Sciatic nerve (tissue), 2 donors: ENCODE measurements at regions not wholly inside any gene's neighbourhood (a gene's known extent, or its start where the extent isn't known, plus 50 kb on each side); places are given as distances from the start of the nearest gene placed in this dataset.

Source experiments
- ATAC-seq: fragments of 200-7000 bp; cut with Tn5 transposase; one replicate; pipeline ENCODE4 v1.9.1; 2020; ENCODE audit warnings: mild to moderate bottlenecking, moderate library complexity
- DNase-seq: peaks from one replicate; pipeline ENCODE4 v3.0.0-alpha.2; 2020; ENCODE audit warnings: low spot score
- intact Hi-C: fragments of 100-400 bp; cut with DNase I; formaldehyde crosslinking; loops from one replicate; pipeline ENCODE4 v1.14.2; 2022
- donor health status: DM: no; HTN: no; CAD: no.
- donor health status: DM: no; HTN: no; CAD: no.

DNA sequence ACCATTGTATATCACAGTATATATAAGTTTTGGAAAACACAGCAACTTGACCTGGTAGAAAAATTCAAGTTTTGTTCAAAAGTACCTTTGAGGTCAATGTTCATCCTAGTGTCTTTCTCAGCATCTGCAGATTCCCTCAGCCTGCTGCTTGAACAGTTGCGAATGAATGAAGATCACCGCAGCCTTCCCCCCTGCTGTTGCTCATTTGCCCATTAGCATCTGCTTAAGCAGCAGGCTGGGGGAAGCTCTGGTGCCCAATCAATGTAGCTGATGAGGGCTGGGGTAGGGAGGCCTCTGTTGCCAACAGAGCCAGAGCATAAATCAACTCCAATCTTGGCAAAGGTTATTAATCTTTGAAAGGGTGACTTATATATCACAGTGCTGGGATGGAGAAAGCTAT lies 586.5 kb upstream of the PTPRD start:
- no peak for ATAC-seq
- intact Hi-C loops = no loop called here
- no peak for DNase-seq

DNA sequence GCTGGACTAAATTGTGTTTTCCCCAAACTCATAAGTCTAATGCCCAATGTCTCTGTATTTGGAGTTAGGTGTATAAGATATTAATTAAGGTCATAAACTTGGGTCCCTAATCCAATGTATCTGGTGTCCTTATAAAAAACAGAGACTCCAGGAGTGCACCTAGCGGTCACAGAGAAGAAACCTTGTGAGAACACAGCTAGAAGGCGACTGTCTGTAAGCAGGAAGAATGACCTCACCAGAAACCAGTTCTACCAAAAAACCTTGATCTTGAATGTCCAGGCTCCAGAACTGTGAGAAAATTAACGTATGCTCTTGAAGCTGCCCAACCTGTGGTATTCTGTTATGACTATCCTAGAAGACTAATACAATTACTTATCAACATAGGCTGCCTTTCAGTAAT lies 591.7 kb upstream of the PTPRD start:
- DNase-seq (no peak), ATAC-seq (no peak)
- intact Hi-C loops = no loop called here

DNA sequence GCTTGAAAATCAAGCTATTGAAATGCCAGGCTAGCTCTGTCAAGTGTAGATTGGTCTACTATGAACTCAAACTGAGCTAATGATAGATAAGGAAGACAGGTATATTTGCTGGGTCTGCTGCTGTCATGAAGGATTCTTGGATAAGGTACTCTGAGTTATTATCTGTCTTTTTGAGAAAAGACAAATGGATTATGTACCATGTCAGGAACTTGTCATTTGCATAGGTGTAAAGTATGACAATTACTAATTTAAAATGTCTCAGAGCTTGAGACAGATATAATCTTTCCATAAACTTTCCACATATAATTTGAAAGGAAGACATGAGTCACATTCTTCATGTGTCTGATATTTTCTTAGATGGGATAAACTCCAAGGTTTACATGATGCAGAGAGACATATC lies 594.1 kb upstream of the PTPRD start:
- intact Hi-C loops = no loop called here
- DNase-seq (no peak), ATAC-seq (no peak)

DNA sequence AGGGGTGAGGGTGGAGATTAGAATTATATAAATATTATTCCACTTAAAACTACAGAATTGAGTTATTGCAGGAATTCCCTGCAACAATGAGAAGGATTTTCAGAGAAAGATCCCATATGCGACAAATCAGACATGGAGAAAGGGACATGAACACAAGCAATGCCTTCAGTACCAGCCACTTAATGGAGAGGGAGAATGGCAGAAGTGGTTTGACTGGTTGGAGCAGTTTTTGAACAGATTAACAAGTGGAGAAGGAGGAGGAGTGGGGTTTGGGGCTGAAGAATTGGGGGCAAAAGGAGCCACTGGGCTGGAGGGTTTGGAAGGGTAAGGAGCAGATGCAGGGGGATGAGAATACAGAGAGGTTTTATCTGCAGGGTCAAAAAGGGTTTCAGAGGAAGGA lies 620.9 kb upstream of the PTPRD start:
- DNase-seq (no peak), ATAC-seq (no peak)
- intact Hi-C loops = no loop called here

DNA sequence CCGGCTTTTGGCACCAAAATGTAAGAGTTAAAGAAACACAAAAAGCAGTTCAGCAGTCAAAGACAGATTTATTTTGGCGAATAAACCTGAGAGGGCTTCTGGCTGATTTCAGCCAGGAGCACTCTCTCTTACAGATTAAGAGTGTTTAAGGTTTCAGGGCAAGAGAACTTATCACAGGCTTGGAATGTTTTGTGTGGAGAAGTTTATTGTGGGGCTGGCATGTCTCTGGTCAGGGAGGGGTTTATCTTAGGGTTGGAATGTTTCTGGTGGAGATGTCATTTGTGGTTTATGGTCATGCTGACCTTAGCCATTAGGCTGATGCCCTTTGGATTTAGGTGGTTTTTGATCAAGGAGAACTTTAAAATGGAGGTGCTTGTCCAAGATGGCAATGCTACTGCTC lies 622.3 kb upstream of the PTPRD start:
- DNase-seq (no peak), ATAC-seq (no peak)
- intact Hi-C loops = no loop called here

DNA sequence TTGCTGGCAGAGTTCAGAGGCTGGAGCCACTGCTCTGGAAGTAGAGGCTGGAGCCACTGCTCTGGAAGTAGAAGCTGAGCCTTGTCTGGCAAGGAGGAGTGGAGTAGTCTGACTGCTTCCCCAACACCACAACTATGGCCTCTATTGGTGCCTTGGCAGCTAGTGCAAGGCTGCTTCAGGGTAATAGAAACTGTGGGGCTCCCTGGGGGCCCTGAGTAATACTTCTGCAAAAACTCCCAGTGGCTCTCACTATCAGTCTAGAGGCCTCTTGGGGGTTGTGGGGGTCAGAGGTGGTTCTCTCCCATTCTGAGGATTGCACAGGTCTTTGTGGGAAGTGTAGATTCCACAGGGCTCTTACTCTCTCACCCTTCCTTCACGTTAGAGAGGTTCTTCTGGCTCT lies 629.0 kb upstream of the PTPRD start:
- ATAC-seq (no peak), DNase-seq (no peak)
- intact Hi-C loops = no loop called here

DNA sequence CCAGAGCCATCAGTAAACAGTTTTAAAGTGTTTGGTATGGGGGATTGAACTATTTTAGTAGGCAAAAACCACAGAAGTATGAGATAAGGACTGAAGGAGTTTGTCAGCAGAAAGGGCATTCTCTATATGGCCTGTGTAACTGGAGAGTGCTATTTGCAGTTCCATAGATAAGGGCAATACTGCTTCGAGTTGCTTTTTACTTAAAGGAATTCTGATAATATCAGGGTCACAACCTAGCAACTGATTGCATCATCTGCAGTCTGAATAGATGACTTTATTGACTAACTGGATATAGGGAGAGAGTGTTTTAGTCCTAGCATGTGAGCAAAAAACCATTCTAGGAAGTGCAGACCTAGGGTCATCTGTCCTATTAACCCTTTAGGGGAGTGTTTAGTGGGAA lies 645.2 kb upstream of the PTPRD start:
- no peak for ATAC-seq
- DNase-seq = no peak
- intact Hi-C loops = no loop called here

DNA sequence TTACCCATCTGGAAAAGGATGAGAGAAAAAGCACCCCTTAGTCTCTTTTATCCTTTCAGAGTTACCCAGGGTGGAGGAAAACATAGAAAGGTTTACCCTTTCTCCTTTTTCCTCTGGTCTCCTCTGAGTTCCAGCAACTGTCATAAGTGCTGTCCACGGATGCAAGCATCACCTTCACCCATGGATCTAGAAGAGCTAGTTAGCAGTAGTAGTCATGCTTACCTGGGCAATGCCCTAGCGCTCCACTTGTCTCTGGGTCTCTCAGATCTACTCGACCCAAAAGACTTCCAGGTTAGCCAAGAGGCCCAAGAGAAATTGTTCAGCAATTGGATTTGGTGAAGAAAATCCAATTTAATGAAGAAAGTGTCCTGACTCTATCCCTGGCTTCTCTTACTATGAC lies 656.2 kb upstream of the PTPRD start:
- DNase-seq (no peak), ATAC-seq (no peak)

DNA sequence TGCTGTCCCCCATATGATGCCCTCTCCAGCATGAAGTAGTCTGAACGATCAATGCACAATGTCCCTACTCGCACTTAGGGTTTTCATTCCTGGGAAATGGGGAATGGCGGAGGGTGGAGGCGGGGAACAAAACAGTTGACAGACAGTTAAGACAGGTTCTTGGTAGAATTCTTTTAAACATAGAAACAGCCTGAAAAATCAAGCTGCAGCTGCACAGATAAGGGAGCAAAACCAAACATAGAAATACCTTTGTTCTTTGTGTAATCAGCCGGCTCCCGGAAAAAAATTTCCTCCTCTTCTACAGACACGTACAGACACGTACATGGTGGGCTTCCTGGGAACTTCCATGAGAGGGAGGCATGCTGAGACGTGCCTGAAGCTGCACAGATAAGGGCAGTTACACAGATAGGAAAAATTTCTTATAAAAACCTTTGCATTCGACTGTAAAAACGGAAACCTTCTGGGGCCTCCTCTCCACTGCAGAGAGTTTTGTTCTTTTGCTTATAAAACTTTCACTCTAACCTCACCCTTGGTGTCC lies 662.4 kb upstream of the PTPRD start:
- DNase-seq (no peak), ATAC-seq (no peak)
- intact Hi-C loops = no loop called here

More for the DNA sequence above, 656.2 kb upstream of the PTPRD start:
- intact Hi-C loops = no loop called here

DNA sequence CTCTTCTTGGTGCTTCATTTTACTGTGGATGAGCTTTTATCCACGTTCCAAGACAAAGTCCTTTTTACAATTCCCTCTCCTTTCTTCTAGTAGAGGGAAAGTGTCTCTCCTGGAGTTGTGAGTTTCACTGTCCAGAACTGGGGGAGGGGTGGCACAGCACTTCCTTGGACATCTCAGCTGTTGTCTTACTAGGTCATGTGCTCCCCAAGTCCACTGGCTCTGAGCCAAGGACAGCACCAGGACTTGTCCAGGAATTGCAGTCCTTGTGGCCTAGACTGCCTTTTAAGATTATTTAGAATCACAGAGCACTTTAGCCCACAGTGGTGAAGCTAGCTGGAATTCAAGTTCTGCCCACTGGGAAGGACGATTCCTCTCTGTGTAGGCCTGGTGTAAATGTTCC lies 700.2 kb upstream of the PTPRD start:
- no peak for DNase-seq
- intact Hi-C loops = no loop called here
- peak; percentile 28 for ATAC-seq

DNA sequence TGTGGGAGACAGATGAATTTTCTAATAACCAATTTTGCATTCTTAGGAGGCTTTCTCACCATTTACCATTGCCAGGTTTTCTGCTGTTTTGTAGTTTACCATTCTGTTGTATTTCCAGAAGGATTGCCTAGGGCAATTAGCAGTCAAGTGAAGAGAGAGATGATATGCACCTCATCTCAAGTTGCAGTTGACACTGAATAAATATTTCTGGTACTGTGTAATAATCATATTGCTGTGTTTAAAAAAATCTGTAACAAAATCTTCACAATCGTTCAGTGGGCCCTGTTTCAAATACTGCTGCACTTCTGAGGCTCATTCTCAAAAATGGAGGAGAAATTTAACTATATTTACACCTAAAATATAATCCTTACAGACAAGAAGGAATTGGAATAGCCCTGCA lies 706.1 kb upstream of the PTPRD start:
- DNase-seq (no peak), ATAC-seq (no peak)
- intact Hi-C loops = no loop called here

DNA sequence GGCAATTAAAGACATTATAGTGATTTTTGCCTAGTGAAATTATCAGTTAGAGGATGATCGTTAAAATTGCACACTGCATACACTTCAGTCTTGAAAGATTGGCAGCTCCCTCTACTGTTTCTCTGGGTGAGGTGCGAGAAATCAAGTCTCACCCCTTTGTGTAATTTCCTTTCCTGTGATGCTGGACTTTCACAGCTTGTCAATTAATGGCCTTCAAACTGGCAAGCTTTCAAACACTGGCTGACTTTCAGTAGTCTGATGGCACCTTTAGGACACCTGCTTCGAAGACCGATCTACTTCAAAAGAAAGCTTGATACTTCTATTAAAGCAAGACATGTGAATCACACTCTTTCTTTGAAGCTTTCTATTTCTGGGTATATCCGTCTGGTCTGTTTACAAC lies 706.7 kb upstream of the PTPRD start:
- intact Hi-C loops = no loop called here
- DNase-seq (no peak), ATAC-seq (no peak)

DNA sequence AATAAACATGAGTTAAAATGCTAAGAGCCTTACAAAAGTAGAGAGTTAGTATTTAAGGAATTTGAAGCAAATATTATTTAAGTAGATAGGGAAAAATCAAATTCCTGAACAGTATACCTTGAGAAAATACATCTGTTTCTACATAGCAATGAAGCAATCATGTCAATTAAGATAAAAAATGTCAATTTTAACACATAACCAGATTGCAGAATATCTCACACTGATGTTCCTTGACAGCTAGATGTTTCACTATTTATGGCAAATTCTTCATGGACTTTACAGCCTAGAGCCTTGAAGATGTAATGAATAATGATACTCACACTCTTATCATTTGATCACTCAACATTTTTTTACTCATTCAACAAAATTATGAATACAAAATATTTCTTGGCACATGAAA lies 708.2 kb upstream of the PTPRD start:
- intact Hi-C loops = no loop called here
- DNase-seq (no peak), ATAC-seq (no peak)

DNA sequence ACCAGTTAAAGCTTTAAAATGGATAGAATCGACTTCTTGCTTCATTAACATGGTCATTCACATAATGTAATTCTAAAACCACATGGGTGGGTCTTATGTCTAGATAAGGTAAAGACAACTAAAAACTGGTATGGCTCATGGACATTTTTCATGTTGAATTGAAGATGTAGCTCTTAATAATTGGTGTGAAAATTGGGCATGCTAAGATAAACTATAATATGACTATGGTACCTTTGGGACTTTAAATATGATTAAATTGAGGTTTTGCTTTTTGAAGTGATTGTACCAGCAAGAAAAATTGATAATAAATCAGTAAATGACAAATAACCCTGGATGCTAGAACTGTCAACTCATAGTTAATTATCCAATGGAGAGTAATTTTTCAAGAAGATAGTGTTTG lies 710.7 kb upstream of the PTPRD start:
- ATAC-seq (no peak), DNase-seq (no peak)
- intact Hi-C loops = no loop called here

DNA sequence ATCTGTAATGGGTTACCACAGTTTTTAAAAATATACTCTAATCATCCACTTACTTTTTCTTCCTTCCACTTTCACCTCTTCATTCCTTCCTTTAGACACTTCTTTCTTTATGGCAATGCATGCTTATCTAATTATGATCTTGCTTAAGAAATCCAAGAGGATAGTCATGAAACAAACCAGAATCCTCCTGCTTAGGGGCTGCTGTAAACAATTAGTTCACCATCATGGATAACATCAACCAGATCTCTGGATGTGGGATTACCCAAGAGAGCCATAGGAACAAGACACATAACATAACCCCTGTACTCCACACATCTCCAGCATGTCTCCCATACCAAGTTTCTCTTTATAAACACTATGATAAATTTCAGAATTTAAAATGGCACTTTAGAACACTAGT lies 713.4 kb upstream of the PTPRD start:
- DNase-seq (no peak), ATAC-seq (no peak)
- intact Hi-C loops = no loop called here

DNA sequence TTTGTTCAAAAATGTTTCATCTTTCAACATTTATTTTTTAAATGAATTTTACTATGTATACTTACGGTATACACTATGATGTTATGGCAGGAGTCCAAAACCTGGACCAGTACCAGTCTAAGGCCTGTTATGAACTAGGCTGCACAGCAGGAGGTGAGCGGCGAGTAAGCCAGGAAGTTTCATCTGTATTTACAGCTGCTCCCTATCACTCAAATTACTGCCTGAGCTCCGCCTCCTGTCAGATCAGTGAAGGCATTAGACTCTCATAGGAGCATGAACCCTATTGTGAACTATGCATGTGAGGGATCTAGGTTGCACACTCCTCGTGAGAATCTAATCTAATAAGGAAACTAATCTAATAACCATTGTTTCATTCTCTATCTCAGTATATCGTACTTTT lies 715.5 kb upstream of the PTPRD start:
- DNase-seq (no peak), ATAC-seq (no peak)
- intact Hi-C loops = no loop called here

DNA sequence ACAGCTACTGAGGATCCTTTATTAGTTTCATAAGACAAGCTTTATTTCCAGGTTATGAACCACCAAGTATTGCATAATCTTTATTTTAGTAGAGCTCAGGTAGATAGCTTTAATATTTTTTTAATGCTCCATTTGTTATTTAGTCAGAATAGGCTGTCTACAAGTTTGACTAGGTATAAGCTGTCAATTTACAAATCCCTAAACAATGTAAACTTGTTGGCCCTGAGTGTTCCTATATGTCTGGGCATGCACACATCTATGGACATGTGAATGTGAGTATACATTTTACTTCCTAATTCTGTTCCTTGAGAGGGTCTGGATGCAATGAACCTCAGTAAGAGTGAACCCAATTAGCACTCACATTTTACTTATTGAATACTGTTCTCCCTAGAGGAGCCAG lies 722.2 kb upstream of the PTPRD start:
- DNase-seq (no peak), ATAC-seq (no peak)
- intact Hi-C loops = no loop called here

DNA sequence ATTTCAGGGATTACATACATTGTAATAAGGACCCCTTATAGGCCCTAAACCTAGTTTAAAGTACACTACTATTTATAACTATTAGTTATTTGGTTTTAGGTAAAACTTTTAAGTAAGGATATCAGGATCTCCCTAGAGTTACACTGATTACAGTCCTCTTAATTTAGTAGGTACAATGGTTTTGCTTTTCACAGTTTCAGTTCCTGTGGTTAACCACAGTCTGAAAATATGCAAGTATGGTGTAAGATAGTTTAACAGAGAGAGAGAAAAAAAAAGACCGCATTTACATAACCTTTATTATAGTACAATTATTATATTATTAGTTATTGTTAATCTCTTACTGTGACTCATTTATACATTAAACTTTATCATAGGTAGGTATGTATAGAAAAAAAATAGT lies 725.3 kb upstream of the PTPRD start:
- intact Hi-C loops = no loop called here
- no peak for DNase-seq
- ATAC-seq = no peak

DNA sequence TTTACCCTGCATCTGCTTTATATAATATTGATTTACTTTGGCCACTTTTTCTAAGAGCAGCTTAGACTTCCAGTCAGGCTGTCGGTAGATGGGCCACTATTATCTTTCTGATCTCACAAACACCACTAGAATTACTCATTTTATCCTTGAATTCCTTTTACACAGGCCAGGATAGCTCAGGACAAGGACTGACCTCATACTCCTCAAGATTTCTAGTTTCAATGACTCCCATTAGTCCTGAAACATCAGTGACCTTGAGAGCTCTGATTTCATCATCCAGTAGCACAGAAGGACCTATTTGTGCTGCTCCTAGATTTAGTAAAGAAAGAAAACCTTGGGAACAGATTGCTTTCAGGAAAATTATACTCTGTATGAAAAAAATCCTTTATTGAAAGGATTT lies 727.9 kb upstream of the PTPRD start:
- ATAC-seq = no peak
- intact Hi-C loops = no loop called here
- DNase-seq = no peak

DNA sequence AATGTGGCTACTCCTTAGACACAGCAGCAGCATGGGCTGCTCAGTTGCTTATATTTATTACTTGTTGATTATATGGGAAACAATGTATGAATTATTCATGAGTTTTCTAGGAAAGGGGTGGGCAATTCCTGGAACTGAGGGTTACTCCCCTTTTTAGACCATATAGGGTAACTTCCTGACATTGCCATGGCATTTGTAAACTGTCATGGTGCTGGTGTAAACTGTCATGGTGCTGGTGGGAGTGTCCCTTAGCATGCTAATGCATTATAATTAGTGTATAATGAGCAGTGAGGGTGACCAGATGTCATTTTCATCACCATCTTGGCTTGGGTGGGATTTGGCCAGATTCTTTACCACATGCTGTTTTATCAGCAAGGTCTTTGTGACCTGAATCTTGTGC lies 734.6 kb upstream of the PTPRD start:
- ATAC-seq = no peak
- intact Hi-C loops = no loop called here

DNA sequence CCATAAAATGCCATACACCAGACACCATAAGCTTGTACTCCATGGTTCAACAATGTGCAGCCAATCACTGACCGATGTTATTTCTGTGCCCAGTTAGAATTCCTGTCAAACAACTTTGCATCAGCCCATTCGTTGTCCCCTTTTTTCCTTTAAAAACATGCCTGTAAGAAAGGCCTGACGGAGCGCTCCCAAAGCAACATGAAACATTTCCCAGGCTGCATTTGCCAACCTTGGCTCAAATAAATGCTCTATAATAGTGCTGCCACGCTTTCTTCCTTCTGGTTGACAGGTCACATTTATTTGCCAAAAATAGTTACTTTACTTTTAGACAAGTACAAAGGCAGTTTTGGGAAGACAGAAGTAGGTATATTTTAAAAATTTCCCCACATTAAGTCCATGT lies 735.6 kb upstream of the PTPRD start:
- DNase-seq (no peak), ATAC-seq (no peak)
- intact Hi-C loops = no loop called here

More for the DNA sequence above, 734.6 kb upstream of the PTPRD start:
- DNase-seq = no peak

DNA sequence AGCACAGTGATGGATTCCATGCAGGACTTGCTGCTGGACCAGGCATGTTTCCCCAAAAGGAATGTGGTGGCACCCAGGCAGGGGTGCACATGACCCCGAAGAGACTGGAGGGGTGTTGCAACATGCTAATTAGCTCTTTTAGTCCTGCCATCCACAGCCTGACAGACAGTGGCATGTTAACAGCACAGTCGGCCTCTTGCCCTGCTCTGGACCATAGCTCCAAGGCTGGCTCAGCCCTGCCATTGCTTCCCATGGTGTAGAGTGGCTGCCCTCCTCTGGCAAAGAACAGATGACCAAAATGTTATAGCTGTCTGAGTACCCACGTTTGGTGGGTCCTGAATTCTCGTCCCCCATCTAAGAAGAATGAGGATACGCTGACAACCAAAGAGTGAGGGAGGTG lies 736.4 kb upstream of the PTPRD start:
- no peak for DNase-seq
- ATAC-seq = no peak
- intact Hi-C loops = no loop called here
